OCI-LY7 (cell line): ENCODE measurements at regions not wholly inside any gene's neighbourhood (a gene's known extent, or its start where the extent isn't known, plus 50 kb on each side); places are given as distances from the start of the nearest gene placed in this dataset.

ENCODE experiments used
- BruUV-seq: library from RNA; stranded (reverse); fragments of 400-500 nt; replicated peaks from 2 replicates; lab custom pipeline; 2021; lab: Mats Ljungman, UMichigan
- CTCF ChIA-PET: fragments of 300-600 bp; sonication (Branson Sonifier 250); formaldehyde crosslinking; loops from one replicate; lab custom pipeline; 2022; ENCODE audit warnings: antibody characterized with exemption; ENCODE audit not compliant: unreplicated experiment; lab: Charles Lee
- POLR2A ChIA-PET: fragments of 300-600 bp; sonication (Branson Sonifier 250); formaldehyde crosslinking; loops from one replicate; lab custom pipeline; 2022; ENCODE audit warnings: antibody characterized with exemption; lab: Charles Lee
- DNase-seq: peaks from one replicate; pipeline ENCODE4 v3.0.0-alpha.2; 2015; ENCODE audit warnings: low spot score
- H2AFZ ChIP-seq: fragments of 200-600 bp; sonication (generic), shearing (Covaris generic); 2 replicates; pipeline ENCODE4 v1.6.1; 2014; ENCODE audit warnings: mild to moderate bottlenecking, antibody characterized with exemption, low read length, moderate library complexity
- H3K27ac ChIP-seq: fragments of 200-600 bp; sonication (generic); 2 replicates; pipeline ENCODE4 v1.5.1; 2014; ENCODE audit warnings: mixed run types, low read depth, mild to moderate bottlenecking, moderate library complexity, low read length, inconsistent platforms; ENCODE audit not compliant: poor library complexity, severe bottlenecking
- H3K36me3 ChIP-seq: fragments of 200-600 bp; sonication (generic); 2 replicates; pipeline ENCODE4 v1.6.1; 2014; ENCODE audit warnings: mild to moderate bottlenecking, antibody characterized with exemption, low read length, moderate library complexity, mixed read lengths; ENCODE audit not compliant: insufficient read depth
- H3K4me1 ChIP-seq: fragments of 200-600 bp; sonication (generic); 2 replicates; pipeline ENCODE4 v1.5.1; 2014; ENCODE audit warnings: mild to moderate bottlenecking, low read length; ENCODE audit not compliant: insufficient read depth, poor library complexity, severe bottlenecking
- H3K4me2 ChIP-seq: fragments of 200-600 bp; sonication (generic); 2 replicates; pipeline ENCODE4 v1.6.1; 2014; ENCODE audit warnings: mild to moderate bottlenecking, low read length
- H3K4me3 ChIP-seq: fragments of 200-600 bp; sonication (generic); 2 replicates; pipeline ENCODE4 v1.5.1; 2014; ENCODE audit warnings: mild to moderate bottlenecking, low read depth, low read length; ENCODE audit not compliant: poor library complexity, severe bottlenecking
- H3K79me2 ChIP-seq: fragments of 200-600 bp; sonication (generic); 2 replicates; pipeline ENCODE4 v1.6.1; 2016; ENCODE audit warnings: low read depth, mild to moderate bottlenecking, low read length, moderate library complexity, mixed read lengths; ENCODE audit not compliant: insufficient read depth
- H3K9me2 ChIP-seq: fragments of 200-600 bp; sonication (generic); 2 replicates; pipeline ENCODE4 v1.6.1; 2016; ENCODE audit warnings: mild to moderate bottlenecking, low read length, mixed read lengths; ENCODE audit not compliant: insufficient read depth
- H3K9me3 ChIP-seq: fragments of 200-600 bp; sonication (generic); 2 replicates; pipeline ENCODE4 v1.6.1; 2014; ENCODE audit warnings: mild to moderate bottlenecking, mixed run types, low read length, mixed read lengths
- H4K20me1 ChIP-seq: fragments of 200-600 bp; sonication (generic); 2 replicates; pipeline ENCODE4 v1.6.1; 2014; ENCODE audit warnings: mild to moderate bottlenecking, antibody characterized with exemption, low read length, moderate library complexity, mixed read lengths; ENCODE audit not compliant: insufficient read depth
- EZH2phosphoT487 ChIP-seq: fragments of 200-600 bp; sonication (generic); IDR thresholded peaks from 2 replicates; pipeline ENCODE4 v1.6.1; 2018; ENCODE audit warnings: low read depth, borderline replicate concordance, mild to moderate bottlenecking, mixed run types, antibody characterized with exemption, low read length, moderate library complexity, mixed read lengths
- intact Hi-C: fragments of 100-400 bp; cut with micrococcal nuclease; formaldehyde crosslinking; loops from one replicate; pipeline ENCODE4 v1.10.0; 2022; ENCODE audit not compliant: unreplicated experiment
- TF ChIP-seq, protein P1 (sequence below): fragments of 200-600 bp; sonication (generic); conservative IDR thresholded peaks from 2 replicates; pipeline ENCODE4 v1.5.1; 2014; ENCODE audit warnings: mild to moderate bottlenecking, antibody characterized with exemption, low read length, moderate library complexity, mixed read lengths

DNA sequence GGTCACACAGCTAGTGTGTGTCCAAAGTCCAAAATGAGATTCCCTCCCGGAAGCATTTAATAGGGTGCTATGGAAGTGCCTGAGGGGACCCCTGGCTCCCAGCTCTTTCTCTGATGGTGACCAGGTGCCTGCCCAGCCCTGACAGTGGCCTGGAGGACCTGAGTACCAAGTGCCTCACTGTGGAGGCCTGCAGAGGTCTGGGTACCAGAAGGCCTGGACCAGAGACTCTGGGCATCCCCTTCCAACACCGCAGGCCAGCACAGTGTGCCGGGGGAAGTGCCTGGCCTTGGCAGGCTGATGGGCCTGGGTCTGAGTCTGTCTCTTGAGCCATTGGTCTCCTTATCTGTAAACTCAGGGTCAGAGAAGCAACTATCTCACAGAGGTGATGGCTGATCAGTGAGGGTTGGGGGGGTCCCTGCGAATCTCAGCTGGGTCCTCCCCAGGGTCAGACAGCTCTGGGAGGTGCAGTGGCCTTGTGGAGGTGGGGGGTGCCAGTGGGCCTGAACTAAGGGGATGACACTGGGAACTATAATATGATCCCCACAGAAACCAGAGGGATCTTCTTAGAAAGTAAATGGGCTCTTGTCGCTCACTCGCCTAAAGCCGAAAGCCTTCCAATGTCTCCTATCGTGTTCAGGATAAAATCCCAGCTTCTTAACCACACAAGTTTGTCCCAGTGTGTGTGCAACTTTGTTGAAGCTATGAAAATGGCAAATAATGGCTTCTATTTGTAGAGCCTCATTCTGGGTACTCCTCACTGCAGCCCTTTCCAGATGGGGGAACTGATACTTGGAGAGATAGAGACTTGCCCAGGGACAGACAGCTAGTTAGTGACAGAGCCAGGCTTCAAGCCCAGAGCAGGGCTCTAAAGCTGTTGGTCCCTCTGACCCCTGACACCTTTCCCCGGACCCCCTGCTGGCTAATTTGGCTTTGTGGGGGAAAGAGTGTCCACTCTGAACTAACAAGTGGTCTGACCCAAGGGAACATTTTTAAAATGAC lies 225.1 kb downstream of the TFCP2L1 start:
- intact Hi-C loops, result no loop called here
- TF ChIP-seq EZH2phosphoT487, result no peak
- TF ChIP-seq, protein P1, sequence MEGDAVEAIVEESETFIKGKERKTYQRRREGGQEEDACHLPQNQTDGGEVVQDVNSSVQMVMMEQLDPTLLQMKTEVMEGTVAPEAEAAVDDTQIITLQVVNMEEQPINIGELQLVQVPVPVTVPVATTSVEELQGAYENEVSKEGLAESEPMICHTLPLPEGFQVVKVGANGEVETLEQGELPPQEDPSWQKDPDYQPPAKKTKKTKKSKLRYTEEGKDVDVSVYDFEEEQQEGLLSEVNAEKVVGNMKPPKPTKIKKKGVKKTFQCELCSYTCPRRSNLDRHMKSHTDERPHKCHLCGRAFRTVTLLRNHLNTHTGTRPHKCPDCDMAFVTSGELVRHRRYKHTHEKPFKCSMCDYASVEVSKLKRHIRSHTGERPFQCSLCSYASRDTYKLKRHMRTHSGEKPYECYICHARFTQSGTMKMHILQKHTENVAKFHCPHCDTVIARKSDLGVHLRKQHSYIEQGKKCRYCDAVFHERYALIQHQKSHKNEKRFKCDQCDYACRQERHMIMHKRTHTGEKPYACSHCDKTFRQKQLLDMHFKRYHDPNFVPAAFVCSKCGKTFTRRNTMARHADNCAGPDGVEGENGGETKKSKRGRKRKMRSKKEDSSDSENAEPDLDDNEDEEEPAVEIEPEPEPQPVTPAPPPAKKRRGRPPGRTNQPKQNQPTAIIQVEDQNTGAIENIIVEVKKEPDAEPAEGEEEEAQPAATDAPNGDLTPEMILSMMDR, result no peak
- Histone ChIP-seq H3K4me3 (no peak overlapping the region), H3K9me3 (no peaks in the 10 kb centered on the region), H3K4me2 (no peak overlapping the region), H2AFZ (no peak overlapping the region), H3K9me2 (no peaks in the 10 kb centered on the region), H4K20me1 (no peaks in the 10 kb centered on the region), H3K27ac (no peak overlapping the region), H3K36me3 (no peaks in the 10 kb centered on the region), H3K4me1 (no peaks in the 10 kb centered on the region), H3K79me2 (no peaks in the 10 kb centered on the region)
- ChIA-PET CTCF (interaction anchor here (0.6 kb wide), 1 partner anchor 28 kb away, joined by 3 read pairs; no protein-coding TSS in a partner anchor), POLR2A (interaction anchor here (1.0 to 1.4 kb wide), 2 partner anchors 15 to 37 kb away, joined by 5 to 8 read pairs; no protein-coding TSS in a partner anchor)
- BruUV-seq, result no TSS peak
- no peak for DNase-seq

DNA sequence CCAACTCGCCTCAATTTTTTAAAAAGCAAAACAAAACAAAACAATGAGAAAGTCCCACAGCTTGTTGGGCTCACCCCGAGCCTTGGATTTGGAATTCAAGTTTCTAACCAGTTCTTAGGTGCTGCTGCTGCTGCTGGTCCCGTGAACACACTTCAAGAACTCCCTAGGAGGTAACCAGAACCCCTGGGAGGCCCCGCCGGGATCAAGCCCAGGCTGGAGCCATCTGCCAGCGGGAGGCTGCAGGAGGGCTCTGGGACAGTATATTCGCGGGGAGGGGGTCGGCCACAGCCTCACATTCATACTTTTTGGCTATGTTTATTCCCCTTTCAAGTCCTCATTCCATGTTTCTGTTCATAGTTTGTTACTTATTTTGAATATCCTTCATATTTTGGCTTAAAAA lies 223.4 kb downstream of the TFCP2L1 start:
- Histone ChIP-seq H3K9me2 (no peaks in the 10 kb centered on the region), H4K20me1 (no peaks in the 10 kb centered on the region), H2AFZ (no peak overlapping the region), H3K4me2 (no peak overlapping the region), H3K4me3 (no peak overlapping the region), H3K9me3 (no peaks in the 10 kb centered on the region), H3K79me2 (no peaks in the 10 kb centered on the region), H3K36me3 (no peaks in the 10 kb centered on the region), H3K27ac (no peak overlapping the region), H3K4me1 (no peaks in the 10 kb centered on the region)
- no TSS peak for BruUV-seq
- intact Hi-C loops, result no loop called here
- ChIA-PET POLR2A (no interaction called here), CTCF (no interaction called here)
- no peak for TF ChIP-seq EZH2phosphoT487
- TF ChIP-seq, protein P1, result no peak
- DNase-seq, result no peak

DNA sequence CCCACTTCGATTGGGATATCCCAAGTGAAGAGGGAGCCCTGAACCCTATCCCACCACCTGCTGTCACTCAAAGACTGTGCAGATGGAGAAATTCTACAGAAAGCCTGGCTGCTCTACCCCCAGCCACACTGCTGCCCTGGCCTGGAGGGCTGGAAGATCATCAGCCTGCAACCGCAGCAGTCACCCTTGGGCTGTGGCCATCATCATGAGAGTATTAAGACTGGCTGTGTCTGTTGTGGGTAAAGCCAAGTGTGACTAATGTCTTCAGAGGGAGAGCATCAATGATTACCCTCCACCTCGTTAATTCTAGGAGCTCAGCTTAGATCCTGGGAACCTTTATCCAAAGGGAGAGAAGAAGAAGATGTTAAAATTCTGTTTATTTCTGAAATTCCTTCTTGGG lies 221.5 kb downstream of the TFCP2L1 start:
- Histone ChIP-seq H3K36me3 (no peaks in the 10 kb centered on the region), H3K27ac (no peak overlapping the region), H2AFZ (no peak overlapping the region), H3K4me3 (no peak overlapping the region), H3K79me2 (no peaks in the 10 kb centered on the region), H3K9me2 (no peaks in the 10 kb centered on the region), H3K4me1 (no peaks in the 10 kb centered on the region), H3K4me2 (no peak overlapping the region), H3K9me3 (no peaks in the 10 kb centered on the region), H4K20me1 (no peaks in the 10 kb centered on the region)
- BruUV-seq, result no TSS peak
- CTCF ChIA-PET, result no interaction called here
- POLR2A ChIA-PET, result no interaction called here
- TF ChIP-seq, protein P1, result no peak
- TF ChIP-seq EZH2phosphoT487, result no peak
- no peak for DNase-seq
- intact Hi-C loops, result no loop called here
